ENCODE measurements at regions not wholly inside any gene's neighbourhood (a gene's known extent, or its start where the extent isn't known, plus 50 kb on each side); places are given as distances from the start of the nearest gene placed in this dataset.

DNA sequence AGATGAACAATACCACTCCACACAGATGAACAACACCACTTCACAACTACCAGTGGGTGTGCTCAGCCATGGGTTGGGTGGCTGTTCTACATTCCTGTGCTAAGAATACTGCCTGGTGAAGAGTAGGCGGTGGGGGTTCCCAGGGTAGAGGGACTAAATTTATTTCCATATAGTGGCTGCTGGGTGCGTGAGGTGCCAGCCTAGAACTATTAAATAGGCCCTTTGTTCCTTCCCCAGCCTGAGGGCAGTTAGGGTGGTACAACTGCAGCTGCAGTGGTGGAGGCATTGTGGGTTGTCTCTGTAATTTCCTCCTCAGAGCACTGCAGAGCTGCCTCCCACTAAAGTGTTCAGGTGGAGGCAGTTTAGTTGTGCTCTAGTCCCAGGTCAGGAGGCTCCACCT, 618.4 kb downstream of the MMUT start:
- Histone ChIP-seq H3K27me3 (ENCODE audit: low read length) (no peaks in the 10 kb centered on the region), H3K4me2 (ENCODE audit: low read depth, low read length, poor library complexity, severe bottlenecking) (no peak overlapping the region), H2AFZ (ENCODE audit: low read depth, low read length, severe bottlenecking) (no peak overlapping the region), H3K79me2 (ENCODE audit: insufficient read depth, low read length) (no peaks in the 10 kb centered on the region), H3K27ac (ENCODE audit: low read depth, low read length) (no peak overlapping the region), H3K36me3 (ENCODE audit: low read length) (no peaks in the 10 kb centered on the region), H3K4me3 (ENCODE audit: insufficient read depth, low read length, poor library complexity, severe bottlenecking) (no peak overlapping the region), H3K9ac (ENCODE audit: low read length) (no peak overlapping the region), H4K20me1 (ENCODE audit: low read depth, low read length) (no peaks in the 10 kb centered on the region), H3K9me3 (ENCODE audit: insufficient read depth, low read length) (peaks cover 12% of the 10 kb centered on the region; the same call in 1 of the 2 replicates), H3F3A (ENCODE audit: insufficient read depth) (no peaks in the 10 kb centered on the region), H3K9me2 (replicated peaks; ENCODE audit: insufficient read depth, low read length) (no peaks in the 10 kb centered on the region)
- TF ChIP-seq EZH2phosphoT487 (conservative IDR thresholded peaks at IDR 0.05; ENCODE audit: low read length): no peak
- TF ChIP-seq, protein P1, sequence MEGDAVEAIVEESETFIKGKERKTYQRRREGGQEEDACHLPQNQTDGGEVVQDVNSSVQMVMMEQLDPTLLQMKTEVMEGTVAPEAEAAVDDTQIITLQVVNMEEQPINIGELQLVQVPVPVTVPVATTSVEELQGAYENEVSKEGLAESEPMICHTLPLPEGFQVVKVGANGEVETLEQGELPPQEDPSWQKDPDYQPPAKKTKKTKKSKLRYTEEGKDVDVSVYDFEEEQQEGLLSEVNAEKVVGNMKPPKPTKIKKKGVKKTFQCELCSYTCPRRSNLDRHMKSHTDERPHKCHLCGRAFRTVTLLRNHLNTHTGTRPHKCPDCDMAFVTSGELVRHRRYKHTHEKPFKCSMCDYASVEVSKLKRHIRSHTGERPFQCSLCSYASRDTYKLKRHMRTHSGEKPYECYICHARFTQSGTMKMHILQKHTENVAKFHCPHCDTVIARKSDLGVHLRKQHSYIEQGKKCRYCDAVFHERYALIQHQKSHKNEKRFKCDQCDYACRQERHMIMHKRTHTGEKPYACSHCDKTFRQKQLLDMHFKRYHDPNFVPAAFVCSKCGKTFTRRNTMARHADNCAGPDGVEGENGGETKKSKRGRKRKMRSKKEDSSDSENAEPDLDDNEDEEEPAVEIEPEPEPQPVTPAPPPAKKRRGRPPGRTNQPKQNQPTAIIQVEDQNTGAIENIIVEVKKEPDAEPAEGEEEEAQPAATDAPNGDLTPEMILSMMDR (IDR thresholded peaks at IDR 0.05; ENCODE audit: insufficient read depth, low read length, poor library complexity, severe bottlenecking): no peak

DNA sequence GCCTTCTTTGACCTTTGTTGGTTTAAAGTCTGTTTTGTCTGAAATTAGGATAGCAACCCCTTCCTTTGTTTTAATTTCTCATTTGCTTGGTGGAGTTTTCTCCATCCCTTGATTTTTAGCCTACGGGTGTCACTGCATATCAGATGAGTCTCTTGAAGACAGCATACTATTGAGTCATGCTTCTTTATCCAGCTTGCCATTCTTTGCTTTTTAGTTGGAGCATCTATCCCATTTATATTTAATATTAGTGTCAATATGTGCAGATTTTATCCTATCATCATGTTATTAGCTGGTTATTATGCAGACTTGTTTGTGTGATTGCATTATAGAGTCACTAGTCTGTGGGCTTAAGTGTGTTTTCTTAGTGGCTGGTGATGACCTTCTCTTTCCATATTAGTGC, 622.2 kb downstream of the MMUT start:
- Histone ChIP-seq H3K4me2 (ENCODE audit: low read depth, low read length, poor library complexity, severe bottlenecking) (no peak overlapping the region), H3K9ac (ENCODE audit: low read length) (no peak overlapping the region), H2AFZ (ENCODE audit: low read depth, low read length, severe bottlenecking) (no peak overlapping the region), H3F3A (ENCODE audit: insufficient read depth) (no peaks in the 10 kb centered on the region), H3K27me3 (ENCODE audit: low read length) (no peaks in the 10 kb centered on the region), H3K79me2 (ENCODE audit: insufficient read depth, low read length) (no peaks in the 10 kb centered on the region), H3K4me3 (ENCODE audit: insufficient read depth, low read length, poor library complexity, severe bottlenecking) (no peak overlapping the region), H3K9me3 (ENCODE audit: insufficient read depth, low read length) (peaks cover 12% of the 10 kb centered on the region; the same call in 1 of the 2 replicates), H4K20me1 (ENCODE audit: low read depth, low read length) (no peaks in the 10 kb centered on the region), H3K9me2 (replicated peaks; ENCODE audit: insufficient read depth, low read length) (no peaks in the 10 kb centered on the region), H3K27ac (ENCODE audit: low read depth, low read length) (no peak overlapping the region), H3K36me3 (ENCODE audit: low read length) (no peaks in the 10 kb centered on the region)
- TF ChIP-seq EZH2phosphoT487 (conservative IDR thresholded peaks at IDR 0.05; ENCODE audit: low read length): no peak
- TF ChIP-seq, protein P1 (IDR thresholded peaks at IDR 0.05; ENCODE audit: insufficient read depth, low read length, poor library complexity, severe bottlenecking): no peak

DNA sequence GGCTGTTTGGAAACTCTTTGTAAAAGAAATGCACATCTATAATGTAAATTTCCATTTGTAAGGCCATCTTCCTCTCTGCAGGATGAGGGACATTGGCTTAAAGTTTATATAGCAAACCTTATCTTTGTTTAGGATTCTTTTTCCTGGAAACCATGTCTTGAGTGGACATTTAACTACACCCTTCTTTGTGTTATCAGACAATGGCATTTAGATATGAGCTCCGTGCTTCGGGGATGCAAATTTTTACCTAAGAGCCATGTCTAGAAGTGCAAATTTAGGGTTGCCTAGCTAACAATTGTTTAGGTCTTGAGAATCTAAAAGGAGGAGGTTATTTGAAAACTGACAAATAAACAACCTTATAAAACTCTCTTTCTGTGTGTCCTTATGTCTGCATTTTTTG, 623.8 kb downstream of the MMUT start:
- TF ChIP-seq EZH2phosphoT487 (conservative IDR thresholded peaks at IDR 0.05; ENCODE audit: low read length): no peak
- TF ChIP-seq, protein P1 (IDR thresholded peaks at IDR 0.05; ENCODE audit: insufficient read depth, low read length, poor library complexity, severe bottlenecking): no peak
- Histone ChIP-seq H4K20me1 (ENCODE audit: low read depth, low read length) (no peaks in the 10 kb centered on the region), H3K27ac (ENCODE audit: low read depth, low read length) (no peak overlapping the region)

More for the DNA sequence above, 623.8 kb downstream of the MMUT start:
- H3K9me3 ChIP-seq (ENCODE audit: insufficient read depth, low read length): peaks cover 12% of the 10 kb centered on the region; the same call in 1 of the 2 replicates
- no peaks in the 10 kb centered on the region for H3K36me3 ChIP-seq (ENCODE audit: low read length)
- no peaks in the 10 kb centered on the region for H3K27me3 ChIP-seq (ENCODE audit: low read length)
- H3K9me2 ChIP-seq (replicated peaks; ENCODE audit: insufficient read depth, low read length): no peaks in the 10 kb centered on the region
- no peak overlapping the region for H3K9ac ChIP-seq (ENCODE audit: low read length)
- no peaks in the 10 kb centered on the region for H3F3A ChIP-seq (ENCODE audit: insufficient read depth)
- no peak overlapping the region for H3K4me3 ChIP-seq (ENCODE audit: insufficient read depth, low read length, poor library complexity, severe bottlenecking)
- no peak overlapping the region for H3K4me2 ChIP-seq (ENCODE audit: low read depth, low read length, poor library complexity, severe bottlenecking)
- H2AFZ ChIP-seq (ENCODE audit: low read depth, low read length, severe bottlenecking): no peak overlapping the region
- H3K79me2 ChIP-seq (ENCODE audit: insufficient read depth, low read length): no peaks in the 10 kb centered on the region
